ENCODE measurements at regions not wholly inside any gene's neighbourhood (a gene's known extent, or its start where the extent isn't known, plus 50 kb on each side); places are given as distances from the start of the nearest gene placed in this dataset.
"Not testable (repeated sequence)": the region's sequence is repeated elsewhere in the genome, so short reads cannot be mapped to it uniquely, and the experiment has no call there.

DNA sequence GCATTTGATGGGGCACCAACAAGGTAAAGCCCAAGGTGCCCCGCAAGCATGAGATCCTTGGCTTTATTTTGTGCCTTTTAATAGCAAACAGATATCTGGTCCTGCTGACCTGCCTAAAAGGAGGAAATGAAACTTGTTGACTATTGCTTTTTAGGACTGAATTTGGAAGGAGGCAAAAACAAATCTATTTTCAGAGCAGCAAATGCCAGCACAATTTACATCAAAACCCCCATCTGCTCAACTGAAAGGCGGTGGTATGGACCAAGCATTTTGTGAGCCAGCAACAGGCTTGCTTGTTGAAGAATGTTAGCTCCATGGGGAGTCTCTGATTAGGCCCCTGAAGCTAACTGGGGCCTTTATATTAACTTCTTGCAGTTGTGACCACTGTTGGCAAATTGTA, 192.6 kb upstream of the E2F8 start:
- no peak for DNase-seq (ENCODE audit: low read depth in 3 of 3)

DNA sequence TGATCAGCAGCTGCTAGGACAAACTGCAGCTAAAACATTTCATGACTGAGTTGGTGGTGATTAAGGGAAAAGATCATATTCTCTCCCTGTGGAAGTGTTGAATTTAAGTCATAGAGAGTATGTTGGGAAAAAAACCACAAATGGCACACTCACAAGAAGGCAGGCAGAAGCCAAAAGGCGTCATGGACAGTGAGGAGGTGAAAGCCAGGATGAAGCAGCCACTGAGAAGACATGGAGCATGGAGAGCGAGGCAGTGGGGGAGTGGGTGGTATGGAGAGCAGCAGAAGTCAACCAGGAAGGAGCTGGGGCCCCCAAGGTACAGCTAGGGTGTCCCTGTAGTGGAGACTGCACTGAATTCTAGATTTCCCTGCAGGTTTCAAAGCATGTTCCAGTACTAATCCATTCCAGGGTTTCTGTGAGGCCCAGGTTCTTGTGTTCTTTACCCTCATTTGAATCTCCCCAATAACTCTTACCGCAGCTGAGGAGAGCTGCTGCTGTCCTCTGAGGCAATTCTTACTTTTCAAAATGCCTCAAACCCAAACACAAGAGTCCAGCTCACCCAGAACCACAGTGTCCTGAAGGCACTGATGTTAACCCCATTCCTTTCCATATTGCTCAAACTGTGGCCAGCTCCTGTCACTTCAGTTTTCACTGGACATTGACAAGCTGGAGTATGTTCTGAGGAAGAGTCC, 191.8 kb upstream of the E2F8 start:
- no peak for DNase-seq (ENCODE audit: low read depth in 3 of 3)

DNA sequence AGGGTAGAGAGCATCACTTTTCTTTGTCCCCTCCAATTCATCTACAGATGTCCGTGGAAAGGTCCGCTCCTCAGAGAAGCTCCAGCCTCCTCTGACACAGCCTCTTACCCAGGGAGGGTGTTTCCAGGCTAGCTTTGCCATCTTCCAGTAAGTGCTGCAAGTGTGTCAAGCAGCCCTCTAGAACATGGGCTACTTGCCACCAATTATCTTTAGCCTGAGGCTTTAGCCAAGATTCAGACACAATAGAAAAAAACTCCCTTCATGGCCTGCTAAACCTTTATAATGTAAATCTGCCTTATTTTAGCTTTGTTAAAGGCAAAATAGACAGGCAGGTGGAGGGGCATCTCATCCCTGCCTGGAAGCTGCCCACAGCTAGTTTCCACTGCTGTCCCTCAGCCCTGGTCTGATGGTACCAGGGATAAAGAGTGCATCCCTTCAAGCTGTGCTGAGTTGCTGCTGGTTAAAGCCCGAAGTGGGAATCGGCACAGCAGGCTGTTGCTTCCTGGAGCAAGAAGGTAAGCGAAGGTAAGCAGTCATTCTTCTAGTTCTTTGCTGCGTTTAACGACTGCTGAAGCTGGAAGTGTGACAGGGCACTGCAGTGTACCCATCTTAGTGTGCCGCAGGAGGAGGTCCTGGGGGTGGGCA, 190.1 kb upstream of the E2F8 start:
- DNase-seq (ENCODE audit: low read depth in 3 of 3): no peak

DNA sequence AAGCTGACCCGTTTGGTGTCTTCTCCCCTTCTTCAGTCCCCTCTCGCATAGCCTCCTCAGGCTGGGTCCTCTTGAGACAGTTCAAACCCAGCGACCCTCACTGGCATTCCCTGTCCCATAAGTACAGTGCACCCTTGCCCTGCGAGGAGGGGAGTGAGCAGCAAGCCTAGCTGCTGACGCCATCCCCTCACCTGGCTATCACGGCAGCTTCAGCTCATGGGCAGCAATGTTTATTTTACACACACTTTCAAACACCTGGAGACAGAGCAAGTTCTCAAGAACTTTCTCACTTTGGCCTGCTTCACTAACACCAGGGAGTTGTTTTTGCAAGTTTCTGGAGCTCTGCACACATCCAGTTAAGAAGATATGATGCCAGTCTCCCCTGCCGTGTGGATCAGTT, 189.6 kb upstream of the E2F8 start:
- no peak for DNase-seq (ENCODE audit: low read depth in 3 of 3)

DNA sequence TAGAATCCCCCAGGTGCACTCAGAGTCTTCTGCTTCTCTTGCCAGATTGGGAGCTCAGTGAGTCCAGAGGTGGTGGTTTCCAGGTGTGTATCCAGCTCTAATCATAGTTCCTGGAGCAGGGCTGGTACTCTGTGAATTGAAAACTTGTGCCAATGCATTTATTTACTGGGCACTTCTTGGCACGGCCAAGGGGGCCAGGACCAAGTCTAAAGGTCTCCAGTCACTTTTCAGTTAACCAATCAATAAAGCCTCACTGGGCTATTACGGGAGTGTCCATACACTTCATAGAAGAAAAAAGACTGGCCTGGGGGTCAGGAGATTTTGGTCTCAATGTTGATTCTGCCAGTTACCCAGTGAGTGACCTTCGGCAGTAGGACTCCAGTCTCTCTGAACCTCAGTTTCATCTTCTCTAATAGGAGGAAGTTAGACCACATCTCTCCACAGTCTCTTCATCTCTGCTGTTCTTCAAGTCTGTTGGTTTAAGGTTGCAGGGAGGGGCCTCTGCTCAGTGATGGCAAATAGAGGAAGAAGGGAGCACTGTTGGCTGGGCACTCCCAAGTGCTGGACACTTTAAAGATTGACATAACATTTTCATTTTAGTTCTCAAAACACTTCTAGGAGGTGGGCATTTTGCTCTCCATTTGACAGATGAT, 188.5 kb upstream of the E2F8 start:
- no peak for DNase-seq (ENCODE audit: low read depth in 3 of 3)

DNA sequence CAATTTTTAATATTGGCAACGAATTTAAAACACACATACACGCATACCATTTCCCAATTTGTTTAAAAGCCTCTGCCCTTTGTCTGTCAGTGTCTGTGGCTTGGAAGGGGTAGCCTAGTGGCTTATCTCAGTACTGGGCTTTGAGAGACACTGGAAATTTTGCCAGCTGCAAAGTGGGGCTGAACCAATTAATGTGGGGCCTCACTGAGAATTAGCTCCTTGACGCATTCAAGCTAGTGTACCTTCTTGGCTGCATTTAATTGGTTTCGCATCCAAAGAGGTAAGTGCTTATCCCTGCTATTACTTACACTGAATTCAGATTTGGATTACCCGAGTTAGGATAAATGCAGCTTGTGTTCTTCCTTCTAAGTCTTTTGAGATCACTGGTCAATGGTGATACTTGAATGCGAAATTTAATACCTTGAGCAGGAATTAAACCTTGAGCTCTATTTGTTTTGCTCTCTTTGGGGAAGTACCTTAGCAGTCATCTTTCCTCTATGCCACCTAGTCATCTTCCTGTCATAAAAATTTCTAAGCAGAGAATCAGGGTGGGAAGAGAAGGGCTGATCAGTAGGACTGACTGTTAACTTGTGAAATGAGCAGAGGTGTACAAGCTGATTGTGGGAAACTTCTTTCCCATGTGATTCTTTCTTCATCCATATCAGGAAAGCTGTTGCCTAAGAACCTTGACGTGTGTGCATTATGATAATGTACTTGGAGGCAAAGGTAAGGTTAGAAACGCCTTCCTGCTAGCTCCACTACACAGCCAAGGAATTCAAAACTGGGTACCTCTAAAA, 187.7 kb upstream of the E2F8 start:
- DNase-seq (ENCODE audit: low read depth in 3 of 3): no peak

DNA sequence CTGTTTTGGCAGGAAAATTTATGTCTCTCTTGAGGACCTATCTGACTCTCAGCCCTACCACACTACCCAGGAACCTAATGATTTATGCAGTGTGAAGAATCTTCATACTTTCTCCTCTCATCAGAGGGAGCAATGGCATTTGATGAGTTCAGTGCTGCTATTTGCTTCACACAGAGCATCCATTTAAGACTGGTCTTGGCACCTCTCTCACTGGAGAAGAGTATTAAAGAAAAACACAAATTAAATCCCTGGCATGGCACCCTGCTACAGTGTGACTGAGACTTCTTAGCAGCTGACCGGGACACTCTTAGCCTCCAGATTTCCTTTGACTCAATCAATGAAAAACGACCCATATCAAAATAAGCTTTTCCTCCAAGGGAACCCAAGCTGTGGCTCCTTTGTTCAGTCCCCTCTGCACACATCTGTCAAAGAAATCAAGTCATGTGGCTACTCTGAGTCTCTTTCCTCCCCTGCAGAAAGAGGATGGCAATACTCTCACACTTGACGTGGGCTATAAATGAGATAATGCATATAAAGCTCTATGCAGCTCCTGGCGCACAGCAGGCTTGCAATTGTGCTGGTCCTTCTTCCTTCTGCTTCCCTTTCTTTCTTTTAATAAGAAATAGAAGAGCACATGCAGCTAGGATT, 186.1 kb upstream of the E2F8 start:
- no peak for DNase-seq (ENCODE audit: low read depth in 3 of 3)

DNA sequence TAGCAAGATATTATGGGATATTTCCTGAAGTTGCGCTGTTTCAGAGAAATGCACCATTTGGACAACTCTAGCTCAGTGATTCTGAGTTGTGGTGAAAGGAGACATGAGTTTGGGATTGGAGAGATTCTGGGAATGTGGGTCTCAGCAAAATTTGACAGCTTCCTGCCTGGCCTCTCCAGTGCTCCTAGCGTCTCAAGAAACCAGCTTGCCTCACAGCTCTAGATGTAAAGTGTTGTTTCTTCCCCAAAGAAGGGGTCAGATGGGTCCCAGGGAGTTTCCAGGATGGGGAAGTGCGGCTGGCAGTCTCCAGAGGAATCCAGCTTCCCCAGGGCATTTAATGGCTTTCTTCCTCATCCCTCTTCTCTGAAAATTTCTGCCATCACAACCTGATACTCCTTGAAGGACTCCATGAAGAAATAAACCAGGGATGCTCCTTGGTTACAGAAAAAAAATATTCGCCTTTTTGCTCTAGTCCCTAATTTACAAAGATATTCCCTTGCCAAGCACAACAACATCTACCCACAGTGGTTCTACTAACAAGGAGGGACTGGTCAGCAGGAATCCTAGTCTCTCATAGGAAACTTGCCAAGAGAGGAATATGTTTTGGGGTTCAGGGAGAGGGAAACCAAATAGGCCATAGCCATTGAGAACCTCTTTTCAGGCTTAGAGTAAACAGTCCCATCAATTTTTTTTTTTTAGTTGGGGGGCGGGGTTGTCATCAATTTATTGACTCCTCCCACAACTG, 185.4 kb upstream of the E2F8 start:
- no peak for DNase-seq (ENCODE audit: low read depth in 3 of 3)

DNA sequence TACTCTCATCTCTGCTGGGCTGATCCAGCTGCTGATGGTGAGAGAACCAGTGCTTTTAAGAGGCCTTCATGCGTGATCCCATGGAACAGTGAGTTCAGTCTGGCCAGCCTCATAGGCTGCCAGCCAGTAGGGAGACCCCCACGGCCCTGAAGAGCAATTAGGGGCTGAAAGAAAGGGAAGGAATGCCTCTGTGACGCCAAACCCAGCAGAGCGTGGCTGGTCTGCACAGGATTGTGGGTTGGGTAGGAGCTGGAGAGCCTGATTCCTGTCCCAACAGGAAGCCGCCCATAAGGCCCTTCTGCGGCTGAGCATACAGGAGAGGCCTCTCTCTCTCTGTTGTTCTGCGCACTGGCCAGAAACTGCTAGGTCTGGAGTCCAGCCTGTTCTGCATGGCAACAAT, 181.5 kb upstream of the E2F8 start:
- no peak for DNase-seq (ENCODE audit: low read depth in 3 of 3)

DNA sequence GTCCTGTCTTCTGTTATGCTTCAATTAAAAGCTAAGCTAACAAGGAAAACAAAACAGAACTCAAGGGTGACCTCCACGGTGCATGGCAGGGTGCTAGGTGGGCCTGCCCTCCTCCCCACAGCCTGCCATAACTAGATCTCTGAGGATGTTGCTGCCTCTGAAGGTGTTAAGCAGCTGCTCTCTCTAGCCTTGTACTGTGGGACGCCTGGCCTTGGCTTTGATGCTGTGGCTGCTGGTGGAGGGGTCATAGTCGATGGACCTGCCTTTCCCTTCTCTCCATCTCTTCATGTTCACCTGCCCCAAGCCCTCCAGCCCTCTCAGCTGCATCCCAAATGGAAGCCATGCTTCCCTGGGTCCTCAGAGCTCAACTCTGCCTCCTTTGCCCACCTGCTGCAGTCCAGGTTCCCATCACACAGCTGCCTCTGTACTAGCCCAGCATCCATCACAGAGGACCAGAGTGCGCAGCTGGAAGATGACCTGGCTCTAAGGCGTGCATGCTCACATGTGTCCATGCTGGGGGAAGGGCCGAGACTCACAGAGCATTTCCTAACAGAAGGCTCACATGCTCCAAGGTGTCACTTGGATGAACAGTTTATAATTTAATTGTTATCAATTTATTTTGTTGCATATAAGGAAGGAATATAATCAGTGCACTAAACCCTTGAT, 180.3 kb upstream of the E2F8 start:
- no peak for DNase-seq (ENCODE audit: low read depth in 3 of 3)

DNA sequence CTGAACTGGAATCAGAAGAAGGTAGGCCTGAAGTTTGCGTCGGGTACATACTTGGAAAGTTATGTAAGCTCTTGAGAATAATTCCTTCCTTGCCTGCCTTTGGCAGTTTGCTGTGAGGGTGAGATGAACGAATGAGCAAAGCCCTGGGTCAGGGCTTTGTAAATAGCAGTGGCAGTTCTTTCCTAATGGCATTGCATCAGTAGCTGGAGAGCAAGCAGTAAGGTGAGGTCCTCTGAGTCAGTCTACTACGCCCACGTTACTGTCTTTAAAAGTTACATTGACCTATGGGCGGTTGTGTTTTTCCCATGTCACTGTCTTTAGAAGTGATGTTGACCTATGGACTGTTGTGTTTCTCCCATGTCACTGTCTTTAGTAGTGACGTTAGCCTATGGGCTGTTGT, 179.1 kb upstream of the E2F8 start:
- DNase-seq (ENCODE audit: low read depth in 3 of 3): no peak

DNA sequence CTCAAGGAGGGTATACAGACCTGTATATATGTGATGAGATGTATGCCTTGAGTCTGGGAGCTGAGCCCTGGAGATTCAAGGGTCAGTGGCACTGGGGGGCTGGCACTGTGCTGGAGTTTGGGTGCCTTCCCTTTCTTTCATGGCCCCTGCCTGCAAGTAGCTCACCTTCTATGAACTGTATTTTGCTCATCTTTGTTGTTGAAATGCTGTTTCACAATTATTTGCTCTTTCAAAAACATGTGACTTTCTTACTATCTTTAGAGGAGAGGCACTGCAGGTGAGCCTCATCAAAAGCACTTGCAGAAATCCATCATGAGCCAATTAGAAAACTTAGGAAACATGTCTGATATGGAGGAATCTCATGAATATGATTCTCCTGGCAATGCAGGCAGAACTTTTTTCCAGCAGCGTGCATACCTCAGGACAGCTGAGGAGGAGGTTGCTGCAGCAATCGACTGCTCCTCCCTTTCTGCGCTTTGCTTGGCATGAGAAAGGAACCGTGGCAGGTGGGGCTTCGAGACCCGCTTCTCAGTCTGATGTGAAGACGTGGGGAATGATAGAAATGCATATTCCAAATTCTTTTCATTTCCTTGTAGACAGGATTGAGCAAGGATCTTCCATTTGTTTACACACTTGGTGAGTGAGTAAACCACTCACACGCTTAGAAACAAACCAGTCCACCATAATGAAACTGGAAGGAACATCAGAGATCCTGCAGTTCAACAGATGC, 178.4 kb upstream of the E2F8 start:
- no peak for DNase-seq (ENCODE audit: low read depth in 3 of 3)

DNA sequence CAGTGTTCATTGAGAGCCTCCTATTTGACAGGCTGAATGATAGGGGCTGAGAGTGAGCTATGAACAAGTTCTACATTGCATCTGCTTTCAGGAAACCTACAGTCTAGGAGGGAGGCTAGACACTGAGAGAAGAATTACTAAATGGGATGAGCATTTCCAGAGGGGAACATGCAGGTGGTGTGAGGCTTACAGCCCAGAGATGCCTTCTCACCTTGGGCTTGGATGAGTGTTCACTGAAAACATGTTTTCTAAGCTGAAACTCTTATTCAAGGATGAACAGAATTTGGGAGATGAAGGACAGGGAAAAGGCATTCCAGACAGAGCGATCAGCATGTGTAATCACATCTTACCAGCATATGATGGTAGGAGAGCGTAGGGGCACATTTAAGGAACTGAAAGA, 177.5 kb upstream of the E2F8 start:
- no peak for DNase-seq (ENCODE audit: low read depth in 3 of 3)

DNA sequence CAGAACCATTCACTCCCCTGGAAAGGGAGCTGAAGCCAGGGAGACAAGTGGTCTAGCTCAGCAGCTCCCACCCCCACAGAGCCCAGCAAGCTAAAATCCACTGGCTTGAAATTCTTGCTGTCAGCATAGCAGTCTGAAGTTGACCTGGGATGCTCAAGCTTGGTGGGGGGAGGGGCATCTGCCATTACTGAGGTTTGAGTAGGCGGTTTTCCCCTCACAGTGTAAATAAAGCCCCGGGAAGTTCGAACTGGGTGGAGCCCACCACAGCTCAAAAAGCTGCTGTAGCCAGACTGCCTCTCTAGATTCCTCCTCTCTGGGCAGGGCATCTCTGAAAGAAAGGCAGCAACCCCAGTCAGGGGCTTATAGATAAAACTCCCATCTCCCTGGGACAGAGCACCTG, 171.3 kb upstream of the E2F8 start:
- DNase-seq (ENCODE audit: low read depth in 3 of 3): not testable (repeated sequence)

DNA sequence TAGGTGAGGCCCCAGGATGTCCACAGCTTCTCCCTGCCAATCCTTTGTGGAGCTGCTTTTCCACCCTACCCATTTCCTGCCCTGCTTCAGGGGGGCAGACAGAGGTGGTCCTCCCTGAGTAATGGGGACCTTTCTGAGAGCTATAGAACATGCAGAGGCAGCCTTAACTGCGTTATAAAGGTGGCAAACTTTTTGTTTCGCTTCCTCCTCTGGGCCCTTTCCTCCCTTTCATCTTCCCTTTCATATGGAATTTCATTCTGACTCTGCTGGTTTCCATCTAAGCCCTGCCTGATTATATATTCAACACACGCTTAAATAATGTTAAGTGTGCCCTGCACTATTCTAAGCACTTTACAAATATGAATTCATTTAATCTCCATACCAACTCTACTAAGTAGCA, 169.3 kb upstream of the E2F8 start:
- no peak for DNase-seq (ENCODE audit: low read depth in 3 of 3)

DNA sequence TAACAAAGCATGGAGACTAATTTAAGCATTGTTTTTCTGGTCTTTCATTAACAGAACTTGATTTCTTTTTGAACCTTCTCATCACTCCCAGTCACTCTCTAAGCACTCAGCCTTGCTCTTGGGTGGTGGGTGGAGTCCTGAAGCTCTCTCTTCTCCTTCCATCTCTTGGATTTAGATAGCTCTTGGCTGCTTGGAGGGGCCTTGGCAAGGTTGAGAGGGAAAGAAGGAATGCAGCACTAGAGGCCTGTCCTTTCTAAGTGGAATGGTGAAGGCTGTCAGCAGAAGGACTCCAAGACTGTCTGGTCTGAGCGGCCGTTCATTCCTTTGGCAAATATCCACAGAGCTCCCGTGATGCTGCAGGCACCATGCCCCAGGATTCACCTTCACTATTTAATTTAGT, 168.6 kb upstream of the E2F8 start:
- no peak for DNase-seq (ENCODE audit: low read depth in 3 of 3)

DNA sequence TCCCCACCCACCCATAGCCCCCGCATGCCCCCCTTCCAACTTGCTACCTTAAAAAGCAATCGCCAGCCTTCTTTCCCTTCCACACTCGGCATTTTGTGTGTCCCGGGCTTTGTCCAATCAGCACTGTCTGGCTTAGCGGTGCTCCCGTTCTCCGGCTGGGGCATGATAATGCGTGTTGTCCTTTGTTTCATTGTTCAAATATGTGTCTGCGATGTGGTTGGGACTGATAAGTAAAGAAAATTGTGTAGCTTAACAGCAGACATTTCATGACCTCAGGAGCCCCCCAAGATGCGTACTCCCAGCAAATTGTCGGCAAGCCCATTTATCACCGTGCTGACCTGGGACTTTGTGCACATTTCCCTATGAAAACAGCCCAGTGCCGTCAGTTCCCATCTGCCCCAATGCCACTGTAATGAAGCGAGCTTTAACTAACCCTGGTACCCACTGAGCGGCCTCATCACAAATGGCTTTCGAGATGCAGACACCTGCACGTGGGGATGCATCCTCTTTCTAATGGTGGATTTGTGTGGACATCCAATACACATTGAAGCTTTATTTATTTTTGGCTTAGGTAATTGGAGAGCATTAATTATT, 167.0 kb upstream of the E2F8 start:
- no peak for DNase-seq (ENCODE audit: low read depth in 3 of 3)

DNA sequence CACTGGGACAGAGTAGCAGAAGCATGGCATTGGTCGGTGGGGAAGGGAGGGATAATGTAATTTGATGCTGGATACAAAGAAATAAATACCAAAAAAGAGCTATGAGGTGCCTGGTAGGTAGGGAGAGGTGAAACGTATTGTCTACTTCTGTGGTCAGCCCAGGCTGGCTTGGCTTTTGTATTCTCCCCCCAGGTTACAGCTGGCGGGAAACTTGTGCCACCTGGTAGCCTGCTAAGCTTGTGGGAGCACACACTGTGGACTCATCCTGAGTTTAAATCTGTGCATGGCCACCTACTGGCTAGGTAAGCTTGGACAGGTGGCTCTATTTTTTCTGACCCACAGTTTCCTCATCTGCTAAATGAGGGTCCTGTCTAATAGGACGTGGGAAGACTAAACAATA, 165.2 kb upstream of the E2F8 start:
- DNase-seq (ENCODE audit: low read depth in 3 of 3): no peak

DNA sequence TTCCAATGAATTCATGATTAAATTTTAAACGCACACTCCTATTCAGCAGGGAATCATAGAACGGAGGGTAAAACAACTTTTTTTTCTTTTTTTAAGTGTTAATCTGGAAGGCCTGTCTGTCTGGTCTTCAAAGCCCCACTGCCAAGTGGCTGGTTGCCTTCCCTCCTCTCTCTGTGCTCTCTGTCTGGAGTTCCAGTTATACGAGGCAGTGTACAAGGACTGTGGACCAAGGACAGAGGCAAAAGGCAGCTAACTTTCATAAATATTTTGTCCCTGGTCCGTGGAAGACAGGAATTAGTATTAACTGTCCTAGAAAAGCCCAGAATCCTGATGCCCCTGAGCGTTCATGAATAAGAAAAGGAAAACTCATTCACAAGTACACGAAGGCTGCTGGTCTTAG, 164.0 kb upstream of the E2F8 start:
- no peak for DNase-seq (ENCODE audit: low read depth in 3 of 3)

All from stimulated activated CD4-positive, alpha-beta T cell treated with anti-CD3 and anti-CD28 coated beads, TNF-alpha, amount 100 ng/mL, for 48 hours (primary cell).